ENCODE measurements at regions not wholly inside any gene's neighbourhood (a gene's known extent, or its start where the extent isn't known, plus 50 kb on each side); places are given as distances from the start of the nearest gene placed in this dataset.
A peak's percentile ranks its signal among the peaks of the same experiment; 100 is the strongest.

DNA sequence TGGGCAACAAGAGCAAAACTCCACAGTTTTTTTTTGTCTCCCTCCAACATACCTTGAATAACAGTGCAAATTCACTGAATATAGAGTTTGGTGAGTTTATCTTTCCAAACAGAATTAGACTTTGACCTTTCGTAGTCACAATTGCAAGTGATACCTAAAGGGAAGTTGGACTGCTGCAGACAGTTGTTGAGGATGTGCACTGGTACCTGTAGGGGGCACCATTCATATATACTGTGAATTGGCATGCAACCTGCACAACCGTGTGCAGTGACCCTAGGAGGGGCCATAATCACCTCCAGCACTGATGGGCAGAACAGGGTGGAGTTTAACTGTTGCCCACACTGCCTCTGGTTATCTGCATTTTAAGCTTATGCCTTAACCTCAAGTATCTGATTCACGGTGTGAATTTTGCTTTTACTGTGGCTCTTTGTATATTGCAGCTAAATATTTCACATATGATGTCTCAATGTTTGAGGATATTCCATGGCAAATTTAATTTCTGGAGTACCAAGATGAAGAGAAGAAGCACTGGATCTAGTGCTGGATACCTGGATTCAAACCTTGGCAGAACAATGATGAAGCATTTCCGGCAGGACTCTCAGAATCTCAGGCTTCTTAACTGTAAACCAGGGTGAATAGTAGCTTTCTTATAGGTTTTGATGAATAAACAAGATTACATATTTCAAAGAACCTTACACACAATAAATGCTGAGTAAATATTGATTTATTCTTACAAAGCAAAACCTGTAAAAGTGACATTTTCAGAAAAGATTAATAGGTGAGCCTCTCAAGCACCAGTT is 144.3 kb downstream of the ACTBL2 start:
- FAIRE-seq (no peak), DNase-seq (ENCODE audit: low spot score) (peak; percentile 6)

DNA sequence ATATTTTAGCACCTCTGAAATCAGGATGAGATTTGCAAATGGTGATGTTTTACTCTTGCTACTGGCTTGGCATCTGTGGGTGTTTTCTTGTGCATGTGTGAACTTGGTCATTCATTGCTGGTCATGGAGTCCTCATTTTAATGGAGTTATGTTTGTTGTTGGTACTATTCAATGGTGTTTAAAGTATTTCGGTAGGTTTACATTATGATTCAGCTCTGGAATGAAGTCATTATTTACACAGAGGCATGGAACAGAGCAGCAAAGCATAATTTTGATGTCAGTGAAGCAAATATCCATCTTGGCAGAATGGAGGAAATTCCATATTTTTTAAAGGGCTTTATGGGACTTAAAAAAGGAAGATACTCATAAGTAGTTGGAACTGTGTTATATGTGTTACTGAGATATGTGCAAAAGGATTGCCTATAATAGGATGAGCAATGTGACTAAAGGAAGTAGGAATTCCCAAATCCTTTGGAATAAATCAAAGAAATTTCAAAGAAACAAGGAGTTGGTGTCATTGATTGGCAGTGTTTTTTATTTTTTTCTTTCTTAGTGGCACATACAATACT is 147.4 kb downstream of the ACTBL2 start:
- FAIRE-seq (no peak), DNase-seq (ENCODE audit: low spot score) (peak; percentile 27)

DNA sequence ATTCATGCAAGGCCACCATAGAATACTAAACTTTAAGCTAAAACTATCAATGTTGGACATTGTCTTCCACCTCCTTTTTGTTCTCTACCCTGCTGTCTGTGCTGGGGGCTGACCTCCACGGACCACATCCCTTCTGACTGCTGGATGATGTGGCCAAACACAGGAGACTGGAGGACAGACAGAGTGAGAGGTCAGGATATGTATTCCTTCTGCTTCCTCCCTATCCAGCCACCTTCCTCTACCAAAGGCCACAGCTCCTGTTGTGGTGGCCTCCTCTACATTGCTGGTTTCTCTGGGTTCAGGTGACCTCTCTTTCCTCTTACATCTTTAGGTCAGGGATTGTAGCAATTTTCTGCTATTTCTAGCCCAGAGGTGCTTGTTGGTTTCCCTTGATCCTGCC is 148.1 kb downstream of the ACTBL2 start:
- FAIRE-seq: no peak

DNA sequence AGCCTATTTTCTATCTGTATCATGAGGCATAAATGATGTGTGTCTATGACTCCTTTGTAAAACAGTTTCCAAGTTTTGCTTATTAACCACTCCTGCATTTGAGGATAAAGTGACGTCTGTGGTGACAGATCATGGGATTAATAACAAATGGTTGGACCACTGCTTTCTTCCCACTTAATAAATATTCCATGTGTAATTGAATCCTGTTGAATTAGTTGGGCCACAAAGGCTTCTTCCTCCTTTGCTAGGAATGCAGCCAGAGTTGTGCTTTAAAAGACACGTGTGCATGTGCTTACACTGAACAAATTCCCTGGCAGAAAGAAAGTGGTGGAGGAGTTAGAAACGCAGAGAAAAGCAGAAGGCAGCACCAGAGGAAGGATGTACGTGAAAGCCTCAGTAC is 150.2 kb downstream of the ACTBL2 start:
- DNase-seq (ENCODE audit: low spot score): no peak

More for the DNA sequence above, 148.1 kb downstream of the ACTBL2 start:
- no peak for DNase-seq (ENCODE audit: low spot score)

DNA sequence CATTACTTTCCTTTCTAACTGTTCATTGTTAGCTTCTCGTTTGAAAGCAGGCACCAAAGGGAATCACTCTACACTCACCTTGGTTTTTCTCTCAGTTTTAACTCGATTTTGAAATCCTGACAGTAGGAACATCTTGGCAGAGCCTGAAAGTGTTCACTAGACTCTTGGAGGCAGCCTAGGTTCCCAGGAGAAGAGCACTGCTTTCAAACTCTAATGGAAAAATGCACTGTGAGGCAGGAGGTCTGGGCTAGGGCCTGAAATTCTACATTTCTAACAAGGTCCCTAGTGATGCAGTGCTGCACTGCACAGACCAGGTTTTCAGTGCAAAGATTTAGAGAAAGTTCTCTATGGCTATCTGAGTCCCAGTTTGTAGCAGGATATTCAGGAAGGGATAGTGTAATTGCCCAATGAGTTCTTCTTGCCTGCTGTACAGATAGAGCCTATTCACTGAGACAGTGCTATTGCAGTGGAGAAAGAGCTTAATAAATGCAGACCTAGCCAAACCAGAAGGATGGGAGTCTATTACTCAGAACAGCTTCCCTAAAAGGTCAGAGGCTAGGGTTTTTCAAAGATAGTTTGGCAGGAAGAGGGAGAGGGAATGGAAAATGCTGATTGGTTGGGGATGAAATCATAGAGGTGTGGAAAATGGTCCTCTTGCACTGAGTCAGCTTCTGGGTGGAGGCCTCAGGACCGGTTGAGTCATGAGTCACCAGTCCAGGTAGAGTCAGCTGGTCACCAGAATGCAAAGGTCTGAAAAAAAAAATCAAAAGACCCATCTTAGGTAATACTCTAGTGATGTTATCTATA is 153.9 kb downstream of the GPBP1 start:
- FAIRE-seq (no peak), DNase-seq (ENCODE audit: low spot score) (peak; percentile 48)

More for the DNA sequence above, 150.2 kb downstream of the ACTBL2 start:
- FAIRE-seq: no peak

DNA sequence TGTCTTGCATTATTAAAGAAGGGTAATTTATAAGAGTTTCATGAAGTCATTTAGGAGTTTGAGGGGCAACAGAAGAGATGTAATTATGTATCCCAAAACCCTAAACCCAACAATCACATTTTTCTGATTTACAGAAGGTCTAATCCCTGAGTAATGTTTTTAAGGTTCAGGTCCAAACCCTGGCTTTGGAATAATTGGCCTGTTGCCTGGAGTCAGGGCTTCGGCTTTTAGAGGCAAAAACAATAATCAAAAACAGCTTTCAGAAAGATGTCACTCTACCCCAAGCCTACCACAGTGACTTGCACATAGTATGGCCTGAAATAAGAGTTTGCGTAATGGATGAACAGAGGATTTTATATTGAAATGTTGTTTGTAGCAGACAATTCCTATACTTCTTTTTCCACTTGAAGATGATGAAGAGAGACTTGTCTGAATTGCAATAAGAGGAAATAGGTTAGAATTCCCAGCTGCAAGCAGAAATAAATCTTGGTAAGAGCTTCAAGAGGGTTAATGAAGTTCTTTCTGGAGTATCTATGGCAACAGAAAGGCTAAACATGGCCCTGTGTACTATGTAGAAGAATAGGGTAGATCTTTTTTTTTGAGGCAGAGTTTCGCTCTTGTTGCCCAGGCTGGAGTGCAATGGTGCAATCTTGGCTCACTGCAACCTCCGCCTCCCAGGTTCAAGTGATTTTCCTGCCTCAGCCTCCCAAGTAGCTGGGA is 152.0 kb downstream of the GPBP1 start:
- no peak for DNase-seq (ENCODE audit: low spot score)
- FAIRE-seq: no peak

DNA sequence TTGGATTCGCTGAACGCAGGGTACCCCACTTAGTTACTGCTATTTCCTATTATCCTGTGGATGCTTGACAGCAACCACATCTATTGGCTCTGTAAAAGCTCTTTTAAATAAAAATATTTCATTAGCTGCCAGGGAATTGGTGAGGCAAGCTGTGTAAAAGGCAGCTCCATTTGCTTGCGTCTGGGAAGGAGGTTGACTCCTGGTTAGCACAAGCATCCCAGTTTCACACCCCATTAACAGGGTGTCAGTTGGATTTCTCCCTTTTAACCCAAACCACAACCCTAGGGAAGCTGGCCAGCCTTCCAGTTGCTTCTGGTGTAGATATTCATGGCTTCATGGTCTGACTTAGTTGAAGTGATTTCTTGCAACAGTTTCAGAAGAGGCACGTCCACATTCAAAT is 151.0 kb downstream of the GPBP1 start:
- DNase-seq (ENCODE audit: low spot score) (no peak), FAIRE-seq (no peak)

DNA sequence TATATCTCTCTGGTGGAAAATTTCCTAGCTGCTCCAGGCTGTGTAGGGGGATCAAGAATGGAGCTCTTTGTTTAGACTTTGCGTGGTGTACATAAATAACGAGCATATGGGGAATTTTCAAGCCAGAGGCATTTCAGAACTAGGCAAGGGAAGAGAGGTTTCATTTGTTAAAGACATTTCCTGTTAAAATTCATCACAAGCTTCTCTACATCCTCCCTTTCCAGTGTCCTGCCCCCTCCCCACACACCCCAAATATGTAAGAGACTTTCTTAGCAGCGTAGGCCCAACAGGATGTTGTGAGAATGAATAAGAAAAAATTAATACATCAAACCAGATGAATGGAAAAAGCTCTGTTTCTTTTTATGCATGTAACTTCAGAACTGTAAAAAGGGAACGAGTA is 150.3 kb downstream of the GPBP1 start:
- DNase-seq (ENCODE audit: low spot score) (no peak), FAIRE-seq (no peak)

DNA sequence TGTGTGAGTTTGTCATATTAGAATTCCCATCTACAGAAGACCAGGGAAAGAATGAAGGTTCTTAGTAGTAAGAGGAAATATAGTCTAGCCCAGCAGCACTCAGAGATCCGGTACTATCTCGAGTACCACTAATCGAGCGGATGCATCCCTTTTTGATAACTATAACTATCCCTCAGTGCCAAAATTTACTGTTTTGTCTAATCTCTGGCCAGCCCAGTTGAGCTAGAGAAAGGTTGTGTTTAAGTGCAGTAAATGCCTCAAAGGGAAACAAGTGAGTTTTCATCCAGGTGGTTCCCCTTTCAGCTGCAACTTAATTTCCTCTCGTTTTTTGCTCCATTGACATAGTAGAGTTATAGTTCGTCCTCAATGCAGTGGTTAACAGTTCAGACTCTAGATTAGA is 146.7 kb downstream of the GPBP1 start:
- DNase-seq (ENCODE audit: low spot score) (no peak), FAIRE-seq (no peak)

DNA sequence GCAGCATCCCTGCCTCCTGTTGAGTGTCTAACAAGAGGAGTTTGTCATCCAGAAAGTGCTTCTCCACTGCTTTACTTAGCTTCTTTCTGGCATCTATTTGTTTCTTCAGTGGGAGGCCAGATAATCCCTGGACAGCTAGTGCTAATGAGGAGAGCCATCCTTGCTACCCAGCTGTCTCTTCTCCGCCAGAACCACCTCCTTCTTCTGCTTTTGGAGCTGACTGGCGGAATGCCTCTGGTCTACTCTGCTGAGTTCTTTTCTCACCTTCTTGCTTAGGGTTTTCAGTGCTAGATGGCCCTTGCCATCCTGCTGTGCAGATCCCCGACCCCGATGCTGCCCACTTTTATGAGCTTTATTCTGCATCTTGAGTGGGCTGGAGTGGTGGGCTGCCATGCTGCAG is 145.8 kb downstream of the GPBP1 start:
- no peak for FAIRE-seq
- no peak for DNase-seq (ENCODE audit: low spot score)

DNA sequence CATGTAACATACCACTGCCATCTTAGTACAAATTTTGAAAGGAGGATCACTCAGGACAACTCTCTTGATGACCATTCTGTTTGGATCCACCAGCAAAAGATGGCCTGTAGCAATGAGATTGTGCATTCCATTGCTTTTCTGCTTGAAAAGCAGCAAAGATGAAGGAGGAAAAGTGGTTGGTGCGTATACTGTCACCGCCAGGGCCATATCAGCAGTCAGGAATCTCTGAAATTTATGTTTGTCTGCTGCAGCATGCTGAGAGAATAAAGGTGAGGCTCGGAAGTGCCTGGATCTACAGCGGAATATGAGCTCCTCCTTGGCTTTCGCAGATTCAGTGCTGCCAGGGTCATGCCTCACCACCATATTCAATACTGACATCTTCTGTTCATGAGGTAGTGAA is 144.4 kb downstream of the GPBP1 start:
- no peak for DNase-seq (ENCODE audit: low spot score)
- no peak for FAIRE-seq

DNA sequence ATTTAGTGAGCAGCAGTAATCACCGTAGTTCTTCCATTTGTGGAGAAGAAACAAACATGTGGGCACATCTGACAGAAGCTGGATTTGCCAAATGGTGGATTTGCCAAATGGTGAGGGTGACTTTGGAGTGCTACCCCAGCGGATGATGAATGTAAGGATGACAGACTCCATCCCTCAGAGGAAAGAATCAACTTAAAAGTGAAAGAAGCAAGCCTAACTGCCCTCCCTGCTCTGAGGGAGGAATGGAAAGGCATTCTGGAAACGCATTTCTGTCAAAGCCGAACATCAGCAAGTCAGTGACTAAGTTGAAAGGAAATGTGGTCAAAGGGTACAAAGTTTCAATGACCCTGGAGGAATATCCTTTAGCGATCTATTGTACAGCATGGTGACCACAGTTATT is 143.5 kb downstream of the GPBP1 start:
- DNase-seq (ENCODE audit: low spot score) (no peak), FAIRE-seq (no peak)

DNA sequence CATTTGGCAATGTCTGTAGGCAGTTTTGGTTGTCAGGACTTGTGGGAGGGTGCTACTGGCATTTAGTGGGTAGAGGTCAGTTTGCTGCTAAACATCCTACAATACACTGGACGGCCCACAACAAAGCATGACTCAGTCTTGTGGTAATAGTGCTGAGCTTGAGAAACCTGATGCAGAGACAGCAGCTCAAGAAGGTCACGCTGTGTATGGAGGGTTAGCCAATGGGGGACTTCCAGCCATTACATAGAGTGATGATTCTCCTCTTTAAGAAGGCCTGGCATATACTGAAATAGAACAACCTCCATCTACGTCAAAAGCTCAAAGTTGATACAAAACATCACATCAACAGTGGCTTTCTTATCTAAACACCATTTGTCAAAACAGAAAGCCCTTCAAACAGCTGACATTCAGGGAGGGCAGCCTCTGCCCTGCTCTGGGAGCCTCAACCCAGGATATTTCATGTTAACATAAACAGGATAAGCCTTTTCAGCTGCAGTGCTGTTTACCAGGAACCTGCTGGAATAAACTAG is 143.0 kb downstream of the GPBP1 start:
- peak; percentile 53 for FAIRE-seq

DNA sequence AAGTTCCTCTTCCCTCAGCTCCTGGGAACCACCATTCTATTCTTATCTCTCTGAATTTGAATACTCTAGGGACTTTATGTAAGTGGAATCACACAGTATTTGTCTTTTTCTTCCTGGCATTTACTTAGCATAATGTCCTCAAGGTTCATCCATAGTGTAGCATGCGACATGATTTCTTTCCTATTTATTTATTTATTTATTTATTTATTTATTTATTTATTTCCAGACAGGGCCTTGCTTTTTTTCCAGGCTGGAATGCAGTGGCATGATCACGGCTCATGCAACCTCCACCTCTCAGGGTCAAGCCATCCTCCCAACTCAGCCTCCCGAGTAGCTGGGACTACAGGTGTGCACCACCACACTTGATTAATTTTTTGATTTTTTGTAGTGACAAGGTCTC is 142.1 kb downstream of the GPBP1 start:
- DNase-seq (ENCODE audit: low spot score): no peak
- no peak for FAIRE-seq

More for the DNA sequence above, 143.0 kb downstream of the GPBP1 start:
- DNase-seq (ENCODE audit: low spot score): peak; percentile 72
